Stimulated activated naive B cell treated with anti-CD40 and anti-IgM and Interleukin-4, amounts not matched to agents 10 μg/mL and 1 μg/mL and 100 μg/mL, for 72 hours (primary cell): ENCODE measurements at regions not wholly inside any gene's neighbourhood (a gene's known extent, or its start where the extent isn't known, plus 50 kb on each side); places are given as distances from the start of the nearest gene placed in this dataset.

Source experiments
- ATAC-seq, 2 donors: fragments of 150-1000 bp; cut with Tn5 transposase; replicated peaks; 2 replicates each; pipeline ENCODE4 v1.10.0; 2021; ENCODE audit warnings: moderate library complexity in 1 of 2
- DNase-seq: peaks from one replicate; pipeline ENCODE4 v3.0.0; 2021
- H3K27ac Mint-ChIP-seq: one replicate; pipeline ENCODE4 v1.8.0; 2022; ENCODE audit warnings: mild to moderate bottlenecking, mixed read lengths
- H3K27me3 Mint-ChIP-seq, 2 donors: one replicate each; pipeline ENCODE4 v1.8.0; 2022; ENCODE audit warnings: mixed read lengths in 2 of 2
- H3K36me3 Mint-ChIP-seq, 2 donors: one replicate each; pipeline ENCODE4 v1.8.0; 2022; ENCODE audit warnings: mixed read lengths in 2 of 2, mild to moderate bottlenecking in 1 of 2
- H3K4me1 Mint-ChIP-seq, 2 donors: one replicate each; pipeline ENCODE4 v1.8.0; 2022; ENCODE audit warnings: mixed read lengths in 2 of 2, mild to moderate bottlenecking in 1 of 2
- H3K4me3 Mint-ChIP-seq, 2 donors: one replicate each; pipeline ENCODE4 v1.8.0; 2022; ENCODE audit warnings: mild to moderate bottlenecking in 2 of 2, mixed read lengths in 2 of 2, moderate library complexity in 1 of 2
- H3K9me3 Mint-ChIP-seq, 2 donors: one replicate each; pipeline ENCODE4 v1.8.0; 2022; ENCODE audit warnings: mixed read lengths in 2 of 2, mild to moderate bottlenecking in 1 of 2

- DNase-seq, result no peak
- Mint-ChIP-seq H3K4me1 (no peaks in the 10 kb centered on the region), H3K4me3 (no peak overlapping the region), H3K27ac (no peak overlapping the region), H3K9me3 (peaks cover 4 to 7% of the 10 kb centered on the region in 2 donors), H3K27me3 (no peaks in the 10 kb centered on the region), H3K36me3 (no peaks in the 10 kb centered on the region)
- ATAC-seq, result no peak
Measured at GRCh38 chr13:58043971-58044370, 412.4 kb downstream of the PCDH17 start.

- Mint-ChIP-seq H3K27ac (no peak overlapping the region), H3K9me3 (peaks cover 0 to 10% of the 10 kb centered on the region in 2 donors), H3K36me3 (no peaks in the 10 kb centered on the region), H3K4me1 (no peaks in the 10 kb centered on the region), H3K4me3 (no peak overlapping the region), H3K27me3 (no peaks in the 10 kb centered on the region)
- no peak for ATAC-seq
- no peak for DNase-seq
Measured at GRCh38 chr13:58048670-58049069, 417.1 kb downstream of the PCDH17 start.

- Mint-ChIP-seq H3K4me3 (no peak overlapping the region), H3K27ac (no peak overlapping the region), H3K36me3 (no peaks in the 10 kb centered on the region), H3K9me3 (peaks cover 0 to 8% of the 10 kb centered on the region in 2 donors), H3K27me3 (no peaks in the 10 kb centered on the region), H3K4me1 (no peaks in the 10 kb centered on the region)
- DNase-seq (no peak), ATAC-seq (no peak)
Measured at GRCh38 chr13:58051396-58051795, 419.9 kb downstream of the PCDH17 start.

GRCh38 chr13:58051807-58052375, 420.3 kb downstream of the PCDH17 start:
- no peaks in the 10 kb centered on the region for H3K36me3 Mint-ChIP-seq
- no peak for DNase-seq
- H3K27me3 Mint-ChIP-seq, result no peaks in the 10 kb centered on the region
- no peak overlapping the region for H3K4me3 Mint-ChIP-seq
- no peak overlapping the region for H3K27ac Mint-ChIP-seq
- H3K9me3 Mint-ChIP-seq, result peaks cover 0 to 6% of the 10 kb centered on the region in 2 donors
- no peaks in the 10 kb centered on the region for H3K4me1 Mint-ChIP-seq
- no peak for ATAC-seq

GRCh38 chr13:58056426-58056825, 424.9 kb downstream of the PCDH17 start:
- Mint-ChIP-seq H3K27ac (no peak overlapping the region), H3K36me3 (no peaks in the 10 kb centered on the region), H3K27me3 (no peaks in the 10 kb centered on the region), H3K4me1 (no peaks in the 10 kb centered on the region), H3K9me3 (no peaks in the 10 kb centered on the region), H3K4me3 (no peak overlapping the region)
- ATAC-seq (no peak), DNase-seq (no peak)

GRCh38 chr13:58059624-58060023, 428.1 kb downstream of the PCDH17 start:
- DNase-seq (no peak), ATAC-seq (no peak)
- Mint-ChIP-seq H3K4me1 (no peaks in the 10 kb centered on the region), H3K36me3 (no peaks in the 10 kb centered on the region), H3K27me3 (no peaks in the 10 kb centered on the region), H3K27ac (no peak overlapping the region), H3K4me3 (no peak overlapping the region), H3K9me3 (no peaks in the 10 kb centered on the region)

GRCh38 chr13:58080806-58081205, 449.3 kb downstream of the PCDH17 start:
- no peak overlapping the region for H3K4me3 Mint-ChIP-seq
- H3K27ac Mint-ChIP-seq, result no peak overlapping the region
- H3K36me3 Mint-ChIP-seq, result no peaks in the 10 kb centered on the region
- H3K4me1 Mint-ChIP-seq, result no peaks in the 10 kb centered on the region
- DNase-seq (no peak), ATAC-seq (no peak)
- H3K9me3 Mint-ChIP-seq, result peaks cover 0 to 5% of the 10 kb centered on the region in 2 donors
- H3K27me3 Mint-ChIP-seq, result no peaks in the 10 kb centered on the region

- Mint-ChIP-seq H3K4me3 (no peak overlapping the region), H3K4me1 (no peaks in the 10 kb centered on the region), H3K36me3 (no peaks in the 10 kb centered on the region), H3K9me3 (peaks cover 0 to 5% of the 10 kb centered on the region in 2 donors), H3K27me3 (no peaks in the 10 kb centered on the region), H3K27ac (no peak overlapping the region)
- no peak for DNase-seq
- no peak for ATAC-seq
Measured at GRCh38 chr13:58081301-58081820, 449.8 kb downstream of the PCDH17 start.

- no peaks in the 10 kb centered on the region for H3K4me1 Mint-ChIP-seq
- no peaks in the 10 kb centered on the region for H3K27me3 Mint-ChIP-seq
- no peak overlapping the region for H3K4me3 Mint-ChIP-seq
- no peak overlapping the region for H3K27ac Mint-ChIP-seq
- DNase-seq, result no peak
- peaks cover 0 to 5% of the 10 kb centered on the region in 2 donors for H3K9me3 Mint-ChIP-seq
- no peak for ATAC-seq
- no peaks in the 10 kb centered on the region for H3K36me3 Mint-ChIP-seq
Measured at GRCh38 chr13:58083064-58083463, 451.5 kb downstream of the PCDH17 start.

- no peaks in the 10 kb centered on the region for H3K27me3 Mint-ChIP-seq
- no peaks in the 10 kb centered on the region for H3K4me1 Mint-ChIP-seq
- ATAC-seq (no peak), DNase-seq (no peak)
- H3K27ac Mint-ChIP-seq, result no peak overlapping the region
- H3K9me3 Mint-ChIP-seq, result peaks cover 0 to 5% of the 10 kb centered on the region in 2 donors
- H3K4me3 Mint-ChIP-seq, result no peak overlapping the region
- no peaks in the 10 kb centered on the region for H3K36me3 Mint-ChIP-seq
Measured at GRCh38 chr13:58085274-58085673, 453.7 kb downstream of the PCDH17 start.

GRCh38 chr13:58085819-58086218, 454.3 kb downstream of the PCDH17 start:
- Mint-ChIP-seq H3K9me3 (peaks cover 0 to 5% of the 10 kb centered on the region in 2 donors), H3K4me1 (no peaks in the 10 kb centered on the region), H3K36me3 (no peaks in the 10 kb centered on the region), H3K27me3 (no peaks in the 10 kb centered on the region), H3K4me3 (no peak overlapping the region), H3K27ac (no peak overlapping the region)
- no peak for ATAC-seq
- no peak for DNase-seq

- H3K4me3 Mint-ChIP-seq, result no peak overlapping the region
- H3K9me3 Mint-ChIP-seq, result peaks cover 0 to 3% of the 10 kb centered on the region in 2 donors
- no peaks in the 10 kb centered on the region for H3K27me3 Mint-ChIP-seq
- DNase-seq (no peak), ATAC-seq (no peak)
- no peaks in the 10 kb centered on the region for H3K4me1 Mint-ChIP-seq
- no peak overlapping the region for H3K27ac Mint-ChIP-seq
- H3K36me3 Mint-ChIP-seq, result no peaks in the 10 kb centered on the region
Measured at GRCh38 chr13:58087566-58087965, 456.0 kb downstream of the PCDH17 start.

GRCh38 chr13:58093394-58093793, 461.9 kb downstream of the PCDH17 start:
- H3K27me3 Mint-ChIP-seq, result no peaks in the 10 kb centered on the region
- no peak overlapping the region for H3K27ac Mint-ChIP-seq
- H3K4me1 Mint-ChIP-seq, result no peaks in the 10 kb centered on the region
- no peaks in the 10 kb centered on the region for H3K36me3 Mint-ChIP-seq
- no peak for DNase-seq
- ATAC-seq, result no peak
- H3K4me3 Mint-ChIP-seq, result no peak overlapping the region
- peaks cover 0 to 7% of the 10 kb centered on the region in 2 donors for H3K9me3 Mint-ChIP-seq

GRCh38 chr13:58097831-58098230, 466.3 kb downstream of the PCDH17 start:
- H3K27ac Mint-ChIP-seq, result no peak overlapping the region
- H3K4me1 Mint-ChIP-seq, result no peaks in the 10 kb centered on the region
- H3K27me3 Mint-ChIP-seq, result no peaks in the 10 kb centered on the region
- ATAC-seq (no peak), DNase-seq (no peak)
- peaks cover 0 to 7% of the 10 kb centered on the region in 2 donors for H3K9me3 Mint-ChIP-seq
- no peaks in the 10 kb centered on the region for H3K36me3 Mint-ChIP-seq
- no peak overlapping the region for H3K4me3 Mint-ChIP-seq

- Mint-ChIP-seq H3K9me3 (peaks cover 2 to 20% of the 10 kb centered on the region in 2 donors), H3K27ac (no peak overlapping the region), H3K27me3 (no peaks in the 10 kb centered on the region), H3K36me3 (no peaks in the 10 kb centered on the region), H3K4me1 (no peaks in the 10 kb centered on the region), H3K4me3 (no peak overlapping the region)
- ATAC-seq (no peak), DNase-seq (no peak)
Measured at GRCh38 chr13:58119351-58119750, 487.8 kb downstream of the PCDH17 start.

GRCh38 chr13:58119804-58120203, 488.3 kb downstream of the PCDH17 start:
- H3K4me3 Mint-ChIP-seq, result no peak overlapping the region
- peaks cover 2 to 20% of the 10 kb centered on the region in 2 donors for H3K9me3 Mint-ChIP-seq
- ATAC-seq (no peak), DNase-seq (no peak)
- H3K36me3 Mint-ChIP-seq, result no peaks in the 10 kb centered on the region
- H3K27ac Mint-ChIP-seq, result no peak overlapping the region
- H3K27me3 Mint-ChIP-seq, result no peaks in the 10 kb centered on the region
- no peaks in the 10 kb centered on the region for H3K4me1 Mint-ChIP-seq
